Cardiac fibroblast (primary cell): ENCODE measurements at regions not wholly inside any gene's neighbourhood (a gene's known extent, or its start where the extent isn't known, plus 50 kb on each side); places are given as distances from the start of the nearest gene placed in this dataset.

Source experiments
- DNase-seq, 2 donors: peaks; one replicate each; pipeline versions ENCODE4 v3.0.0 to v3.0.0-alpha.2; 2010; ENCODE audit warnings: low read depth in 2 of 2
- H3K4me3 ChIP-seq, 2 donors: replicated peaks in 1 of 2; 1 replicate in 1 of 2; 2 replicates in 1 of 2; pipeline ENCODE4 v1.5.1; 2011; ENCODE audit warnings: low read depth in 2 of 2, low read length in 2 of 2, mild to moderate bottlenecking in 2 of 2, moderate library complexity in 1 of 2
- TF ChIP-seq, protein P1 (sequence below): IDR thresholded peaks from one replicate; pipeline ENCODE4 v1.5.1; 2011; ENCODE audit warnings: low read depth, mild to moderate bottlenecking, low read length, inconsistent platforms

DNA sequence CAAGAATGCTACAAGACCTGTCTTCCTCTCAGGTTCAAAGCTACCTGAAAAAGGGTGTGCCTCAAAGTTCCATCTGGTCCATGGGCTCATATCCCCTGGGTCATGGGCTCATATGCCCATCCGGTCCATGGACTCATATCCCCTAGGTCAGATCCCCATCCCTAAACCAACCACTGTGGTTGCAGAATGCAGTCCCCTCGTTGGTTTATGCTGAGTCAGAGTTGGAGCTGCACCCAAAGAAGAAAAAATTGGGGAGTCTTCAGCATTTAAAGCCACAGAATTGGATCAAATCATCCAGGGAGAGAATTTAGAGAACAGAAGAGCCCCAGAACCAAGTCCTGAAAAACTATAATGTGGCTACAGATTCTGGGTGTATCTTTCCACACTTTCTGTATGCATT lies 71.5 kb upstream of the IL12A start:
- TF ChIP-seq, protein P1, sequence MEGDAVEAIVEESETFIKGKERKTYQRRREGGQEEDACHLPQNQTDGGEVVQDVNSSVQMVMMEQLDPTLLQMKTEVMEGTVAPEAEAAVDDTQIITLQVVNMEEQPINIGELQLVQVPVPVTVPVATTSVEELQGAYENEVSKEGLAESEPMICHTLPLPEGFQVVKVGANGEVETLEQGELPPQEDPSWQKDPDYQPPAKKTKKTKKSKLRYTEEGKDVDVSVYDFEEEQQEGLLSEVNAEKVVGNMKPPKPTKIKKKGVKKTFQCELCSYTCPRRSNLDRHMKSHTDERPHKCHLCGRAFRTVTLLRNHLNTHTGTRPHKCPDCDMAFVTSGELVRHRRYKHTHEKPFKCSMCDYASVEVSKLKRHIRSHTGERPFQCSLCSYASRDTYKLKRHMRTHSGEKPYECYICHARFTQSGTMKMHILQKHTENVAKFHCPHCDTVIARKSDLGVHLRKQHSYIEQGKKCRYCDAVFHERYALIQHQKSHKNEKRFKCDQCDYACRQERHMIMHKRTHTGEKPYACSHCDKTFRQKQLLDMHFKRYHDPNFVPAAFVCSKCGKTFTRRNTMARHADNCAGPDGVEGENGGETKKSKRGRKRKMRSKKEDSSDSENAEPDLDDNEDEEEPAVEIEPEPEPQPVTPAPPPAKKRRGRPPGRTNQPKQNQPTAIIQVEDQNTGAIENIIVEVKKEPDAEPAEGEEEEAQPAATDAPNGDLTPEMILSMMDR: no peak
- no peak overlapping the region for H3K4me3 ChIP-seq
- DNase-seq: no peak

DNA sequence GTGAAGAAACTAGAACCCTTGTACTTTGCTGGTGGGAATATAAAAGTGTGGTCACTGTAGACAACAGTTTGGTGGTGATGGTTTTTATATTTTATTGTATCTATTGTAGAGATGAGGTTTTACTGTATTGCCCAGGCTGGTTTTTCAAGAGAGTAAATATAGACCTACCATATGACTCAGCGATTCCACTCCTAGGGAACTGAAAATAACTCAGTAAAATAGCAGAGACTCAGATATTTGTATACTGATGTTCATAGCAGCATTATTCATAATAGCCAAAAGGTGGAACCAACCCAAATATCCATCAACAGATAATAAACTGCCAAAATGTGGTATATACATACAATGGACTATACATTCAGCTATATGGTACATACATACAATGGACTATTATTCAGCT lies 68.8 kb upstream of the IL12A start:
- H3K4me3 ChIP-seq: no peak overlapping the region
- TF ChIP-seq, protein P1: no peak
- DNase-seq: peak; percentile 38 to 70

DNA sequence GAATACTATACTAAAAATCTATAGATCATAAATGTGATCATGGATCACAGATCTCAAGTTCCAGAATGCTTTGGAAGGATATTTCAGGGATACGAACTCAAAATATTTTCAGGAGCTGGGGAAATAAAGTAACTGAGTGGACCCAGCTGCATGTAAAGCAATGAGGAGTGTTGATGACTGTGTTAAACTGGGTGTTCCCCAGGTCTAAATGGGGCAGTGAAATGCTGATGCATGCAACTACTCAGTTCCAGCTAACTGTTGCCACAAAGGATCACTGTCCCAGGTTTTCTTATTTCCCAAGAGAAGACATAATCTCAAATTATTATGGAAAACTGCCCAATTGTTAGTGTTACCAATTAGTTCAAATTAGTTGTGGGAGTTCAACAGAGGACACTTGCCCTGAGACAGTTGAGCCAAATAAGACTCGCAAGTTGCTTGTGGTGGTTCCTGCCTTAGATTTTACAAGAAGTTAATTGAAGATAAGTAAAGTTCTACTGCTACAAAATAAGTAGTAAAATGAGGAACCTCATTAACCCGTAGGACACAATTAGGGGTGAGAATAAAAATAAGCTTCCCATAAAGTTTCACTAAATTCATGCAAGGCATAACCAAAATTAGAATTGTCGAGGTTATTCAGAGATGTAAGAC lies 66.3 kb upstream of the IL12A start:
- DNase-seq: no peak
- TF ChIP-seq, protein P1: no peak
- H3K4me3 ChIP-seq: no peak overlapping the region

DNA sequence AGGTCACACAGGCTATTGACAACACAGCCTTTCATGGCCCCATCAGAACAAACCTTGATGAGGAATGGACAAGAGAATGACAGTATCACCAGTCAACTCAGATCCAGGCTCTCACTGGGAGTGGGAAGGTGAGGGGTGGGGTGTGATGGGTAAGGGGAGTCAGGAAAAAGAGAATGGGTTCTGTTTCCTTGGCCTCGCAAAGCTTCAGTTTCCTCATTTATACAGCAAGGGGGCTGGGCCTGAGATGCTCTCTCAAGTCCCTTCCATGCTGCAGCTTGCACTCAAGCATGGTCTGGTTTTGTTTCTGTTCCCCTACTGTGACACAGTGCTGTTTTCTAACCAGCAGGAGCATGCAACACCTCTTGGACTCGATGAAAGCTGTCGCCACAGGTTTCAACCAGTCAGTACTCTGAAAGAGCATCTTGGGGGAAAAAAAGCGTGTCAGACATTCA lies 65.7 kb upstream of the IL12A start:
- H3K4me3 ChIP-seq: no peak overlapping the region
- TF ChIP-seq, protein P1: no peak
- no peak for DNase-seq

DNA sequence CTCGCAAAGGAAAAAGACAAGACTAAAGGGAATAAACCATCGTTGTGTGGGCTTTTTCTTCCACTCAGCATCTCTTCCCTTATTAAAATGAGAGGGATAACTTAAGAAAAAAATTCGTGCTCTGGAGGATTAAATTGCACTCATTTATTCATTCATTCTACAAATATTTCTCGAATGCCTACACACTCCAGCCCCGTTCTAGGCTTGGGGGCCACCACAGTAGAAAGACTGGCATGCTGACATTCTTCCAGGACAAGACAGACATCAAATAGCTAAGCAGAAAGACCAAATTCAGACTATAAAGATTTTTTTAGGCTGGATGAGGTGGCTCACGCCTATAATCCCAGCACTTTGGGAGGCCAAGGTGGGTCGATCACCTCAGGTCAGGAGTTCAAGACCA lies 65.3 kb upstream of the IL12A start:
- TF ChIP-seq, protein P1: no peak
- no peak overlapping the region for H3K4me3 ChIP-seq
- DNase-seq: no peak

DNA sequence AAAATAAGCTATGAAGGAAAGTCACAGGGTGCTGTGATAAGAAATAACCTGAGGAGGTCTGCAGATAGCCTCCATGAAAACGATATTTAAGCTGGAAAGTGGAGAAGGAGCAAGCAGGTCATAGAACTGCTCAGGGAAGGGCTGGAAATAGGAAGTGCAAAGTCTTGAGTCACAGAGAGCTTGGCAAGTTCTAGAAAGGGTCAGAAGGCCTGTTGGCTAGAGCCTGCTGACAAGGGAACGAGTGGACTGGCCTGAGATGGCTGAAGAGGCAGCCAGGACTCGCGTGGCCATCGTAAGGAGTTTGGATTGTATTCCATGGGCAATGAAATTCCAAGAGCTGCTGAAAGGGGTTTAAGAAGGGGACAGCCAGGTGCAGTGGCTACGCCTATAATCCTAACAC lies 64.7 kb upstream of the IL12A start:
- DNase-seq: peak; percentile 20 to 43

DNA sequence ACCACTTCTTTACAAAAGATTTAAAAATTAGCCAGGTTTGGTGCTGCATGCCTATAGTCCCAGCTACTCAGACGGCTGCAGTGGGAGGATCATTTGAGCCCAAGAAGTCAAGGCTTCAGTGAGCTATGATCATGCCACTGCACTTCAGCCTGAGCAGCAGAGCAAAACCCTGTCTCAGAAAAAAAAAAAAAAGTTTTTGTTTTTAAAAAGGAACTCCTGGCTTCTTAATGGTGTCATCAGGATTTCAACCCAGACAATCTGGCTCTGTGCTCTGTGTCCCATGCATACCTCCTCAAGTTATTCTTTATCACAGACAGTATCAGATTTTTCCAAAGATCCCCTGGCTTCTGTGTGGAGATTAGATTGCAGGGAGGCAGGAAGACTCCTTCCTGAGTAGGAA lies 64.2 kb upstream of the IL12A start:
- TF ChIP-seq, protein P1: no peak
- DNase-seq: no peak
- H3K4me3 ChIP-seq: no peak overlapping the region

More for the DNA sequence above, 64.7 kb upstream of the IL12A start:
- TF ChIP-seq, protein P1: no peak
- H3K4me3 ChIP-seq: no peak overlapping the region
